T-helper 17 cell (primary cell): ENCODE measurements at regions not wholly inside any gene's neighbourhood (a gene's known extent, or its start where the extent isn't known, plus 50 kb on each side); places are given as distances from the start of the nearest gene placed in this dataset.
"Not testable (repeated sequence)": the region's sequence is repeated elsewhere in the genome, so short reads cannot be mapped to it uniquely, and the experiment has no call there.

ENCODE experiments used
- ATAC-seq: fragments of 150-1000 bp; cut with Tn5 transposase; 2 replicates; pipeline ENCODE4 v1.10.0; 2021; ENCODE audit warnings: mild to moderate bottlenecking, moderate library complexity
- DNase-seq, 3 donors: peaks; one replicate each; pipeline versions ENCODE4 v3.0.0 to v3.0.0-alpha.2; 2020 to 2021
- H3K9me3 ChIP-seq: one replicate; pipeline ENCODE4 v1.7.0; 2013; ENCODE audit warnings: low read length, mild to moderate bottlenecking; ENCODE audit not compliant: control insufficient read depth, poor library complexity, severe bottlenecking
- H3K27ac Mint-ChIP-seq: one replicate; pipeline ENCODE4 v1.8.0; 2022; ENCODE audit warnings: mild to moderate bottlenecking, moderate library complexity, mixed read lengths
- H3K27me3 Mint-ChIP-seq: one replicate; pipeline ENCODE4 v1.8.0; 2022; ENCODE audit warnings: mixed read lengths
- H3K36me3 Mint-ChIP-seq: one replicate; pipeline ENCODE4 v1.8.0; 2022; ENCODE audit warnings: low read depth, mixed read lengths
- H3K4me1 Mint-ChIP-seq: one replicate; pipeline ENCODE4 v1.8.0; 2022; ENCODE audit warnings: mild to moderate bottlenecking, mixed read lengths
- H3K4me3 Mint-ChIP-seq: one replicate; pipeline ENCODE4 v1.8.0; 2022; ENCODE audit warnings: mild to moderate bottlenecking, moderate library complexity, mixed read lengths

GRCh38 chr10:2592360-2593160 lies 474.8 kb upstream of the PFKP start:
- Mint-ChIP-seq H3K27me3 (no peaks in the 10 kb centered on the region), H3K27ac (no peak overlapping the region), H3K4me3 (no peak overlapping the region), H3K36me3 (no peaks in the 10 kb centered on the region), H3K4me1 (no peaks in the 10 kb centered on the region)
- ATAC-seq (no peak), DNase-seq (no peak)
- H3K9me3 ChIP-seq, result no peaks in the 10 kb centered on the region

- no peak for DNase-seq
- no peaks in the 10 kb centered on the region for H3K36me3 Mint-ChIP-seq
- H3K4me1 Mint-ChIP-seq, result no peaks in the 10 kb centered on the region
- no peaks in the 10 kb centered on the region for H3K9me3 ChIP-seq
- no peak overlapping the region for H3K4me3 Mint-ChIP-seq
- H3K27ac Mint-ChIP-seq, result no peak overlapping the region
- no peaks in the 10 kb centered on the region for H3K27me3 Mint-ChIP-seq
- no peak for ATAC-seq
Observed at GRCh38 chr10:2589196-2589595, 478.2 kb upstream of the PFKP start.

GRCh38 chr10:2584385-2584784 lies 483.0 kb upstream of the PFKP start:
- no peak overlapping the region for H3K4me3 Mint-ChIP-seq
- H3K36me3 Mint-ChIP-seq, result no peaks in the 10 kb centered on the region
- ATAC-seq, result no peak
- no peaks in the 10 kb centered on the region for H3K27me3 Mint-ChIP-seq
- no peak overlapping the region for H3K27ac Mint-ChIP-seq
- no peaks in the 10 kb centered on the region for H3K9me3 ChIP-seq
- no peaks in the 10 kb centered on the region for H3K4me1 Mint-ChIP-seq
- no peak for DNase-seq

- Mint-ChIP-seq H3K4me3 (no peak overlapping the region), H3K36me3 (no peaks in the 10 kb centered on the region), H3K4me1 (no peaks in the 10 kb centered on the region), H3K27me3 (peaks cover 5% of the 10 kb centered on the region), H3K27ac (no peak overlapping the region)
- ATAC-seq (no peak), DNase-seq (no peak)
- no peaks in the 10 kb centered on the region for H3K9me3 ChIP-seq
Observed at GRCh38 chr10:2576892-2577291, 490.5 kb upstream of the PFKP start.

GRCh38 chr10:2575460-2575859 lies 491.9 kb upstream of the PFKP start:
- H3K27me3 Mint-ChIP-seq, result peaks cover 5% of the 10 kb centered on the region

GRCh38 chr10:2572611-2573010 lies 494.7 kb upstream of the PFKP start:
- Mint-ChIP-seq H3K4me1 (no peaks in the 10 kb centered on the region), H3K27ac (no peak overlapping the region), H3K27me3 (peaks cover 5% of the 10 kb centered on the region), H3K36me3 (no peaks in the 10 kb centered on the region), H3K4me3 (no peak overlapping the region)
- H3K9me3 ChIP-seq, result no peaks in the 10 kb centered on the region
- ATAC-seq, result no peak
- no peak for DNase-seq

More at GRCh38 chr10:2575460-2575859, 491.9 kb upstream of the PFKP start:
- no peak overlapping the region for H3K27ac Mint-ChIP-seq
- H3K4me3 Mint-ChIP-seq, result no peak overlapping the region
- ATAC-seq (no peak), DNase-seq (no peak)
- no peaks in the 10 kb centered on the region for H3K4me1 Mint-ChIP-seq
- no peaks in the 10 kb centered on the region for H3K9me3 ChIP-seq
- no peaks in the 10 kb centered on the region for H3K36me3 Mint-ChIP-seq

GRCh38 chr10:2556883-2557282 lies 510.5 kb upstream of the PFKP start:
- H3K9me3 ChIP-seq, result no peaks in the 10 kb centered on the region
- peaks cover 4% of the 10 kb centered on the region for H3K27me3 Mint-ChIP-seq
- H3K4me1 Mint-ChIP-seq, result no peaks in the 10 kb centered on the region
- no peak for ATAC-seq
- no peak overlapping the region for H3K4me3 Mint-ChIP-seq
- no peak overlapping the region for H3K27ac Mint-ChIP-seq
- no peak for DNase-seq
- H3K36me3 Mint-ChIP-seq, result no peaks in the 10 kb centered on the region

DNA sequence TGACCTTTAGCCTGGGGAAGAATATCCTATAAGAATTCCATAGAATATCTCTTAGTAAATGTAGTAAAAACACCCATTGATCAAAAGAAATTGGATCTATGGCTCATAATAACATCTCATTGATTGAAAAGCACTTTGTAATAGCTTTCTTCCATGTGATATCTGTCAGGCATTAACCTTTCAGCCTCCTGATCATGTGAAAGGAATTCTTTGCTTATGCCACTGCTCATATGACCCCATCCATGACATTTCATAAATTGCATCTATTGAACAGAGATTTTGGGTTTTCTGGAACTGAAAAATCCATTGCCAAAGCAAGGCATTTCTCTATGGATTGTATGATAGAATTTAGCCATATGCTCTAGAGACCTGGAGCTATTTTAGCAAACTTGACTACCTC lies 519.3 kb upstream of the PFKP start:
- no peak for DNase-seq
- H3K9me3 ChIP-seq, result no peaks in the 10 kb centered on the region
- Mint-ChIP-seq H3K27me3 (peaks cover 15% of the 10 kb centered on the region), H3K4me3 (no peak overlapping the region), H3K36me3 (peaks cover 2% of the 10 kb centered on the region), H3K27ac (no peak overlapping the region), H3K4me1 (no peaks in the 10 kb centered on the region)
- no peak for ATAC-seq

GRCh38 chr10:2547606-2548005 lies 519.7 kb upstream of the PFKP start:
- no peak for DNase-seq
- peaks cover 15% of the 10 kb centered on the region for H3K27me3 Mint-ChIP-seq
- H3K27ac Mint-ChIP-seq, result no peak overlapping the region
- ATAC-seq, result no peak
- H3K9me3 ChIP-seq, result no peaks in the 10 kb centered on the region
- peaks cover 2% of the 10 kb centered on the region for H3K36me3 Mint-ChIP-seq
- no peaks in the 10 kb centered on the region for H3K4me1 Mint-ChIP-seq
- H3K4me3 Mint-ChIP-seq, result no peak overlapping the region

DNA sequence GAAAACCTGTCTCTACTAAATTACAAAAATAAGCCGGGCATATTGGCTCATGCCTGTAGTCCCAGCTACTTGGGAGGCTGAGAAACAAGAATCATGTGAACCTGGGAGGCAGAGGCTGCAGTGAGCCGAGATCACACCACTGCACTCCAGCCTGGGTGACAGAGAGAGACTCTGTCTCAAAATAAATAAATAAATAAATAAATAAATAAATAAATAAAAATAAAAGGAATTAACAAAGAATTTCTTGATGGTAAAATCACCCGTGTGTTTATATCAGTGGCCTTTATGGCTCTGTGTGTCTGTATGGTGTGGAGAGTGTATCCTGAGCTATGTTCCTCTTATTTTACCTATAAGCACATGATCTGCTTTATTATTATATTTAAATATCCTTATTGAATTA lies 520.5 kb upstream of the PFKP start:
- H3K9me3 ChIP-seq, H3K4me3 Mint-ChIP-seq, H3K36me3 Mint-ChIP-seq, DNase-seq, H3K27ac Mint-ChIP-seq, H3K4me1 Mint-ChIP-seq, ATAC-seq: not testable (repeated sequence)
- H3K27me3 Mint-ChIP-seq, result peaks cover 15% of the 10 kb centered on the region

DNA sequence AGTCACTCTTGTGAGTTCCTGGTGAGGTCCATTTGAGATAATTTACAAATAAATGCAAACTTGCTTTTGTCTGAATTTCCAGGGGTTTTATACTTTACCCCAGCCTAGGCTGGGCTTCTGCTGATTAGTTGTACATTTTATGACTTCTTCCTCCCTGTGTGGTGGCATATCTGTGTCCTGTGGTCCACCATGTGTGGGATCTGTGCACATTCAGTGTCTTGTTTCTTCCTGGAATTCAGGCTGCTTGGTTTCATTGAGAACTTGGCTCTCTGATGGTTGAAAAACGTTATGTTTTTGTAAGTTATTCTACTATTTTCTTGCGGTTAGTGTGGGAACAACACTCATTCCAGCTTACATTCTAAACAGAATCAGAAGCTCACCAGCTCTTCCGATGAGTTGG lies 523.4 kb upstream of the PFKP start:
- DNase-seq (no peak), ATAC-seq (no peak)
- H3K27me3 Mint-ChIP-seq, result peaks cover 15% of the 10 kb centered on the region
- no peaks in the 10 kb centered on the region for H3K9me3 ChIP-seq
- H3K4me3 Mint-ChIP-seq, result no peak overlapping the region
- H3K4me1 Mint-ChIP-seq, result no peaks in the 10 kb centered on the region
- H3K36me3 Mint-ChIP-seq, result peaks cover 2% of the 10 kb centered on the region
- H3K27ac Mint-ChIP-seq, result no peak overlapping the region

- H3K9me3 ChIP-seq, result no peaks in the 10 kb centered on the region
- Mint-ChIP-seq H3K27me3 (peaks cover 15% of the 10 kb centered on the region), H3K4me3 (no peak overlapping the region), H3K27ac (no peak overlapping the region), H3K4me1 (no peaks in the 10 kb centered on the region), H3K36me3 (peaks cover 2% of the 10 kb centered on the region)
- DNase-seq (no peak), ATAC-seq (no peak)
Observed at GRCh38 chr10:2543142-2543886, 524.0 kb upstream of the PFKP start.

DNA sequence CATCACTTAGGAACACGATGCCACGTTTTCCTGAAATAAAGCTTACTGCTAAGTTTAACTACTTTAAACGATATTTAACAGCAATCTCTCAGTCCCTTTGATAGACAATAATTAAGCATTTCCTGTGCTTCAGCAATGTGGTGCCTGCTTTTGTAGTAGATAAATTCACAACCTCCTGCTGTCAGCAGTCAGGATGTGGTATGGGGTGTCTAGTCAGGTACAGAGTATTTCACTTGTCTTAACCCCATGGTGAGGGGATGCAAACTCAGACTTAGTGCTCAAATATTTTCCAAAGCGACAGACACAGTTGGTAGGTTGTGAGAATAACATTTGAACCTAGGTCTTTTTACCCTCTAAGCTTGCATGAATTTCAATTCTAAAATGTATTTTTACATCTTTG lies 526.2 kb upstream of the PFKP start:
- Mint-ChIP-seq H3K36me3 (peaks cover 2% of the 10 kb centered on the region), H3K4me3 (no peak overlapping the region), H3K27me3 (peaks cover 15% of the 10 kb centered on the region), H3K4me1 (no peaks in the 10 kb centered on the region), H3K27ac (no peak overlapping the region)
- no peak for ATAC-seq
- no peaks in the 10 kb centered on the region for H3K9me3 ChIP-seq
- no peak for DNase-seq

- H3K9me3 ChIP-seq, result no peaks in the 10 kb centered on the region
- ATAC-seq (no peak), DNase-seq (no peak)
- Mint-ChIP-seq H3K27me3 (peaks cover 5% of the 10 kb centered on the region), H3K27ac (no peak overlapping the region), H3K4me1 (no peaks in the 10 kb centered on the region), H3K4me3 (no peak overlapping the region), H3K36me3 (no peaks in the 10 kb centered on the region)
Observed at GRCh38 chr10:2529945-2530344, 537.4 kb upstream of the PFKP start.
